ENCODE measurements at regions not wholly inside any gene's neighbourhood (a gene's known extent, or its start where the extent isn't known, plus 50 kb on each side); places are given as distances from the start of the nearest gene placed in this dataset.

DNA sequence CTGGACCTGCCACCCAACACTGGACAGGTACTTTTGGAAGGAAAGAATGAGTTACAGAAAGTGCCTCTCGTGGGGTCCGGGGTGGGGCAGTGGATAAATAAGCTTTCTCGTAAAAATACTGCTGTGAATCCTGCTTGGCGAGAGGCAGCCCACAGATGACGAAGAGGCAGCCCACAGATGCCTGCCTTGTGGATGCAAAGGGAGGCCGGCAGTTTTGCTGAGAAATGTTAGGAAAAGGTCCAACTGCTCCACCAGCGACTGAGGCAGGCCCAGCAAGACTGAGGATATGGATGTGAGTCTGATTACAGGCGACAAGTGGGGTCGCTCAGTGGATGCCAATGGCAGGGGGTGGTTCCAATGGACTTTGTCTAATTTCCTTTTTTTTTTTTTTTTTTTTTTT, 79.1 kb upstream of the PPP1R26 start:
- Histone ChIP-seq H3K27ac (ENCODE audit: low read length) (no peak overlapping the region), H3K9ac (ENCODE audit: low read length) (no peak overlapping the region)

DNA sequence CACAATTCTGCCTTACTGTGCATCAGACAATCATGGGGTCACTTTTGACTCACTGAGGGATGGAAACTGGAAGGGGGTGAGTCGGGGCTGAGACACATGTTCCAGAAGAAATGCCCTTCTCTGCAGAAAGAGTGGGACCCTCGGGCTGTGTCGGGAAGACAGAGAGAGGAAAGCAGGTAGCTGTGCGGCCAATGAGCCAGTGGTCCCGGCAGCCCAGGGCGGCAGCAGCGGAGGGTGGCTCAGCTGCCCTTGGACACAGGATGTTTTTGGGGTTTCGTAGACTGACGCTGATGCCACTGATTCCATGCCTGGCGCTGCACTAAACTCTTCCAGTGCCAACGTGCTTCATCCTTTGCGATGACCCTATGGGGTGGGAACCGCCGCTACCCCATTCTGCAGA, 78.4 kb upstream of the PPP1R26 start:
- TF ChIP-seq TAF1 (IDR thresholded peaks at IDR 0.05; ENCODE audit: low read depth) (no peak), MXI1 (conservative IDR thresholded peaks at IDR 0.05; ENCODE audit: poor library complexity, severe bottlenecking) (no peak), EZH2 (IDR thresholded peaks at IDR 0.05; ENCODE audit: borderline replicate concordance, insufficient read depth, low read length, poor library complexity, severe bottlenecking) (no peak), EP300 (conservative IDR thresholded peaks at IDR 0.05; ENCODE audit: poor library complexity, severe bottlenecking) (no peak), SMC3 (conservative IDR thresholded peaks at IDR 0.05; ENCODE audit: poor library complexity) (no peak)
- TF ChIP-seq, protein P1, sequence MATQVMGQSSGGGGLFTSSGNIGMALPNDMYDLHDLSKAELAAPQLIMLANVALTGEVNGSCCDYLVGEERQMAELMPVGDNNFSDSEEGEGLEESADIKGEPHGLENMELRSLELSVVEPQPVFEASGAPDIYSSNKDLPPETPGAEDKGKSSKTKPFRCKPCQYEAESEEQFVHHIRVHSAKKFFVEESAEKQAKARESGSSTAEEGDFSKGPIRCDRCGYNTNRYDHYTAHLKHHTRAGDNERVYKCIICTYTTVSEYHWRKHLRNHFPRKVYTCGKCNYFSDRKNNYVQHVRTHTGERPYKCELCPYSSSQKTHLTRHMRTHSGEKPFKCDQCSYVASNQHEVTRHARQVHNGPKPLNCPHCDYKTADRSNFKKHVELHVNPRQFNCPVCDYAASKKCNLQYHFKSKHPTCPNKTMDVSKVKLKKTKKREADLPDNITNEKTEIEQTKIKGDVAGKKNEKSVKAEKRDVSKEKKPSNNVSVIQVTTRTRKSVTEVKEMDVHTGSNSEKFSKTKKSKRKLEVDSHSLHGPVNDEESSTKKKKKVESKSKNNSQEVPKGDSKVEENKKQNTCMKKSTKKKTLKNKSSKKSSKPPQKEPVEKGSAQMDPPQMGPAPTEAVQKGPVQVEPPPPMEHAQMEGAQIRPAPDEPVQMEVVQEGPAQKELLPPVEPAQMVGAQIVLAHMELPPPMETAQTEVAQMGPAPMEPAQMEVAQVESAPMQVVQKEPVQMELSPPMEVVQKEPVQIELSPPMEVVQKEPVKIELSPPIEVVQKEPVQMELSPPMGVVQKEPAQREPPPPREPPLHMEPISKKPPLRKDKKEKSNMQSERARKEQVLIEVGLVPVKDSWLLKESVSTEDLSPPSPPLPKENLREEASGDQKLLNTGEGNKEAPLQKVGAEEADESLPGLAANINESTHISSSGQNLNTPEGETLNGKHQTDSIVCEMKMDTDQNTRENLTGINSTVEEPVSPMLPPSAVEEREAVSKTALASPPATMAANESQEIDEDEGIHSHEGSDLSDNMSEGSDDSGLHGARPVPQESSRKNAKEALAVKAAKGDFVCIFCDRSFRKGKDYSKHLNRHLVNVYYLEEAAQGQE (IDR thresholded peaks at IDR 0.05; ENCODE audit: borderline replicate concordance), result no peak
- TF ChIP-seq, protein P2, sequence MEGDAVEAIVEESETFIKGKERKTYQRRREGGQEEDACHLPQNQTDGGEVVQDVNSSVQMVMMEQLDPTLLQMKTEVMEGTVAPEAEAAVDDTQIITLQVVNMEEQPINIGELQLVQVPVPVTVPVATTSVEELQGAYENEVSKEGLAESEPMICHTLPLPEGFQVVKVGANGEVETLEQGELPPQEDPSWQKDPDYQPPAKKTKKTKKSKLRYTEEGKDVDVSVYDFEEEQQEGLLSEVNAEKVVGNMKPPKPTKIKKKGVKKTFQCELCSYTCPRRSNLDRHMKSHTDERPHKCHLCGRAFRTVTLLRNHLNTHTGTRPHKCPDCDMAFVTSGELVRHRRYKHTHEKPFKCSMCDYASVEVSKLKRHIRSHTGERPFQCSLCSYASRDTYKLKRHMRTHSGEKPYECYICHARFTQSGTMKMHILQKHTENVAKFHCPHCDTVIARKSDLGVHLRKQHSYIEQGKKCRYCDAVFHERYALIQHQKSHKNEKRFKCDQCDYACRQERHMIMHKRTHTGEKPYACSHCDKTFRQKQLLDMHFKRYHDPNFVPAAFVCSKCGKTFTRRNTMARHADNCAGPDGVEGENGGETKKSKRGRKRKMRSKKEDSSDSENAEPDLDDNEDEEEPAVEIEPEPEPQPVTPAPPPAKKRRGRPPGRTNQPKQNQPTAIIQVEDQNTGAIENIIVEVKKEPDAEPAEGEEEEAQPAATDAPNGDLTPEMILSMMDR (IDR thresholded peaks at IDR 0.05; ENCODE audit: poor library complexity, severe bottlenecking), result no peak

More for the DNA sequence above, 79.1 kb upstream of the PPP1R26 start:
- H3K27me3 ChIP-seq (ENCODE audit: insufficient read depth, low read depth, low read length), result no peaks in the 10 kb centered on the region
- TF ChIP-seq RAD21 (conservative IDR thresholded peaks at IDR 0.05) (no peak), SMC3 (conservative IDR thresholded peaks at IDR 0.05; ENCODE audit: poor library complexity) (no peak), POLR2AphosphoS5 (IDR thresholded peaks at IDR 0.05) (no peak), EZH2 (IDR thresholded peaks at IDR 0.05; ENCODE audit: borderline replicate concordance, insufficient read depth, low read length, poor library complexity, severe bottlenecking) (no peak), MXI1 (conservative IDR thresholded peaks at IDR 0.05; ENCODE audit: poor library complexity, severe bottlenecking) (no peak), EP300 (conservative IDR thresholded peaks at IDR 0.05; ENCODE audit: poor library complexity, severe bottlenecking) (no peak), TAF1 (IDR thresholded peaks at IDR 0.05; ENCODE audit: low read depth) (no peak)
- TF ChIP-seq, protein P2 (IDR thresholded peaks at IDR 0.05; ENCODE audit: poor library complexity, severe bottlenecking), result no peak
- TF ChIP-seq, protein P1 (IDR thresholded peaks at IDR 0.05; ENCODE audit: borderline replicate concordance), result no peak
- H3K36me3 ChIP-seq (ENCODE audit: insufficient read depth, low read length), result no peaks in the 10 kb centered on the region
- no peaks in the 10 kb centered on the region for H4K20me1 ChIP-seq (ENCODE audit: insufficient read depth)
- H3K4me2 ChIP-seq (ENCODE audit: low read length), result no peak overlapping the region
- no peaks in the 10 kb centered on the region for H3K9me2 ChIP-seq (ENCODE audit: insufficient read depth, low read length)
- H2AFZ ChIP-seq (ENCODE audit: low read depth, low read length), result no peak overlapping the region
- H3K9me3 ChIP-seq (ENCODE audit: low read length), result peaks cover 12% of the 10 kb centered on the region
- H3F3A ChIP-seq (ENCODE audit: insufficient read depth, low read length, poor library complexity, severe bottlenecking), result no peaks in the 10 kb centered on the region
- no peaks in the 10 kb centered on the region for H3K79me2 ChIP-seq (replicated peaks; ENCODE audit: insufficient read depth, low read length)
- H3K4me3 ChIP-seq (ENCODE audit: low read length), result no peak overlapping the region

More for the DNA sequence above, 78.4 kb upstream of the PPP1R26 start:
- no peaks in the 10 kb centered on the region for H3F3A ChIP-seq (ENCODE audit: insufficient read depth, low read length, poor library complexity, severe bottlenecking)
- H2AFZ ChIP-seq (ENCODE audit: low read depth, low read length), result no peak overlapping the region
- H3K4me2 ChIP-seq (ENCODE audit: low read length), result no peak overlapping the region
- H3K9ac ChIP-seq (ENCODE audit: low read length), result no peak overlapping the region
- no peaks in the 10 kb centered on the region for H3K9me2 ChIP-seq (ENCODE audit: insufficient read depth, low read length)
- no peaks in the 10 kb centered on the region for H3K27me3 ChIP-seq (ENCODE audit: insufficient read depth, low read depth, low read length)
- no peaks in the 10 kb centered on the region for H3K36me3 ChIP-seq (ENCODE audit: insufficient read depth, low read length)
- H3K27ac ChIP-seq (ENCODE audit: low read length), result no peak overlapping the region
- no peaks in the 10 kb centered on the region for H4K20me1 ChIP-seq (ENCODE audit: insufficient read depth)
- H3K9me3 ChIP-seq (ENCODE audit: low read length), result peaks cover 7% of the 10 kb centered on the region
- H3K4me3 ChIP-seq (ENCODE audit: low read length), result no peak overlapping the region
- no peaks in the 10 kb centered on the region for H3K79me2 ChIP-seq (replicated peaks; ENCODE audit: insufficient read depth, low read length)
